Right lobe of liver (tissue), 4 donors: ENCODE measurements at regions not wholly inside any gene's neighbourhood (a gene's known extent, or its start where the extent isn't known, plus 50 kb on each side); places are given as distances from the start of the nearest gene placed in this dataset.

Source experiments
- POLR2A ChIP-seq: fragments of 450-650 bp; IDR thresholded peaks from one replicate; pipeline ENCODE4 v1.6.1; 2017; ENCODE audit warnings: antibody characterized with exemption, mild to moderate bottlenecking
- TF ChIP-seq, protein P1 (sequence below), 4 donors: fragments of 200-600 bp in 3 of 4; fragments of 450-650 bp in 1 of 4; IDR thresholded peaks; one replicate each; pipeline versions ENCODE4 v1.5.1 to v1.8.0; 2016 to 2022; ENCODE audit warnings: antibody characterized with exemption in 4 of 4, mild to moderate bottlenecking in 2 of 4
- donor health status: DM: no; HTN: no; CAD: no.
- donor health status: DM: no; HTN: no; CAD: no.
- donor health status: DM: no; HTN: yes; CAD: no.

DNA sequence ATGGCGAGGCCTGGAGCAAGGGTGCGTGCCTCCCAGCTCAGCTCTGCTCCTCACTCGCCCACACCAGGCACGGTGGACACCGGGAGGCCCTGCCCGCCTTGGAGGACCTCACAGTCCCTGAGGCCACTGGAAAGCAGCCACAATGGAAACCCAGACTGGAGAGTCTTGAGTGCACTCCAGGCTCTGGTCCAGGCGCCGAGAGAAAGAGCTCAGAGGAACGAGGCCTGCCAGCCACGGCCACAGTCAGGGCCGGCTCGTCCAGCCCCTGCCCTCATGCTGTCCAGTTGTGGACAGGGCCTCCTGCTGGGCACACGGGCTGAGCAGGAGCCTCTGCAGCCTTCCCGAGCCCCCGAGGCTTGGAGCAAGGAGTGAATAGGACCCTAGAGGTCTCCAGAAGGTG lies 53.3 kb upstream of the GRPEL1 start:
- TF ChIP-seq POLR2A, result no peak
- TF ChIP-seq, protein P1, sequence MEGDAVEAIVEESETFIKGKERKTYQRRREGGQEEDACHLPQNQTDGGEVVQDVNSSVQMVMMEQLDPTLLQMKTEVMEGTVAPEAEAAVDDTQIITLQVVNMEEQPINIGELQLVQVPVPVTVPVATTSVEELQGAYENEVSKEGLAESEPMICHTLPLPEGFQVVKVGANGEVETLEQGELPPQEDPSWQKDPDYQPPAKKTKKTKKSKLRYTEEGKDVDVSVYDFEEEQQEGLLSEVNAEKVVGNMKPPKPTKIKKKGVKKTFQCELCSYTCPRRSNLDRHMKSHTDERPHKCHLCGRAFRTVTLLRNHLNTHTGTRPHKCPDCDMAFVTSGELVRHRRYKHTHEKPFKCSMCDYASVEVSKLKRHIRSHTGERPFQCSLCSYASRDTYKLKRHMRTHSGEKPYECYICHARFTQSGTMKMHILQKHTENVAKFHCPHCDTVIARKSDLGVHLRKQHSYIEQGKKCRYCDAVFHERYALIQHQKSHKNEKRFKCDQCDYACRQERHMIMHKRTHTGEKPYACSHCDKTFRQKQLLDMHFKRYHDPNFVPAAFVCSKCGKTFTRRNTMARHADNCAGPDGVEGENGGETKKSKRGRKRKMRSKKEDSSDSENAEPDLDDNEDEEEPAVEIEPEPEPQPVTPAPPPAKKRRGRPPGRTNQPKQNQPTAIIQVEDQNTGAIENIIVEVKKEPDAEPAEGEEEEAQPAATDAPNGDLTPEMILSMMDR (IDR thresholded peaks at IDR 0.05), result no peak
